GM18517 (cell line): ENCODE measurements at regions not wholly inside any gene's neighbourhood (a gene's known extent, or its start where the extent isn't known, plus 50 kb on each side); places are given as distances from the start of the nearest gene placed in this dataset.
A peak's percentile ranks its signal among the peaks of the same experiment; 100 is the strongest.
"Not testable (repeated sequence)": the region's sequence is repeated elsewhere in the genome, so short reads cannot be mapped to it uniquely, and the experiment has no call there.

Experiments
- ATAC-seq: cut with Tn5 transposase; IDR thresholded peaks from one replicate; pipeline ENCODE4 v1.9.1; 2021; ENCODE audit warnings: mild to moderate bottlenecking, moderate library complexity; ENCODE audit not compliant: unreplicated experiment

DNA sequence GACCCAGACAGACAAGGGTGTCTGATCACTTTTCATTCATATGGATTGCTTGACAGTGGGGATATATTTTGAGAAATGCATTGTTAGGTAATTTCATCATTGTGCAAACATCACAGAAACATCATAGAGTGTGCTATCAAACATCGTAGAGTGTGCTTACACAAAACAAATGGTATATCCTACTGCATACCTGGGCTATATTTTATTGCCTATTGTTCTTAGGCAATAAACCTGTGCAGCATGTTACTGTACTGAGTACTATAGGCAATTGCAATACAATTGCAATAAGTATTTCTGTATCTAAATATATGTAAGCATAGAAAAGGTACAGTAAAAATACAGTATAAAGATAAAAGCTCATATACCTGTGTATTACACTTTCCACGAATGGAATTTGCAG lies 319.1 kb downstream of the KIF20B start:
- no peak for ATAC-seq

DNA sequence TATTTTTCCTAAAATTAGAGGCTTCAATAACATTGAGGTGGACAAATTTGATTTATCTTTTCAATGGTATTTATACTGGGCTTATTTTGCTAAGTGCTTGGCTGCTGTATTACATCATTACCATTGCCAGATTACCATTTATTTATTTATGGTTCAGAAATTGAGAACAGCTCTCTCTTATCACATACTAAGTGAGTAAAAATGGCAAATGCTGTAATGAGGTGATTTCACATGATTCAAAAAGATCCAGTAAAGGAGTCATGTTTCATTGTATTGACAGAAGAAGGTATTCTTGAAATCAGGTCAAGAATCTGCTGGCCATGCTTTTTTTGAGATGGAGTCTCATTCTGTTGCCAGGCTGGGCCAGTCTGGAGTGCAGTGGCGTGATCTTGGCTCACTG lies 322.6 kb downstream of the KIF20B start:
- no peak for ATAC-seq

DNA sequence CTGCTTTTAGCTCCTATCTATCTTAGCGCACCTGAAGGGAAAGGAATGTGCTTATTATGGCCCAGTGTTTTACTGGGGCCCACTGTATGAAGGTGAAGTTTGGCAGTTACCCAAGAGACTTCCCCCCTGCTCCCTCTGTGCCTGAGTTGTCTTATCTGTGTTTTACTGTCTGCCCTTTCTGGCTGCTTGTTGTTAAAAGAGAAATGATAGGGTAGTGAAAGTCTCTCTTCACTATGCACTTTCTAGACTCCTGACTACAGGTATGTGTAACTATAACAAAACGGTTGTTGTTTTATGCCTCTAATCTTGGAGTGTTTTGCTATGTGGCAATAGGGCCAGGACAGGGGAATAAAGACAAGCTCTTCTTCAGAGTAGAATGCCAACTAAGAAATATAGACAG lies 326.9 kb downstream of the KIF20B start:
- ATAC-seq: no peak

DNA sequence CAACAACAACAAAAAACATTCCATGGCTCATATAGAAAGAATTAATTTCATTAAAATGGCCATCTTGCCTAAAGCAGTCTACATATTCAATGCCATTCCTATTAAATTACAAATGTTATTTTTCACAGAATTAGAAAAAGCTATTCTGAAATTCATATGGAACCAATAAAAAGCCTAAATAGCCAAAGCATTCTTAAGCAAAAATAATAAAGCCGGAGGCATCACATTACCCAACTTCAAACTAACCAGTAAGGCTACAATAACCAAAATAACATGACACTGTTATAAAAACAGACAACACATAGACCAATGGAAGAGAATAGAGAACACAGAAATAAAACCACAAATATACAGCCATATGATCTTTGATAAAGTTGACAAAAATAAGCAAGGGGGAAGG lies 330.4 kb downstream of the KIF20B start:
- no peak for ATAC-seq

GRCh38 chr10:90032519-90032918 lies 331.1 kb downstream of the KIF20B start:
- ATAC-seq: no peak

DNA sequence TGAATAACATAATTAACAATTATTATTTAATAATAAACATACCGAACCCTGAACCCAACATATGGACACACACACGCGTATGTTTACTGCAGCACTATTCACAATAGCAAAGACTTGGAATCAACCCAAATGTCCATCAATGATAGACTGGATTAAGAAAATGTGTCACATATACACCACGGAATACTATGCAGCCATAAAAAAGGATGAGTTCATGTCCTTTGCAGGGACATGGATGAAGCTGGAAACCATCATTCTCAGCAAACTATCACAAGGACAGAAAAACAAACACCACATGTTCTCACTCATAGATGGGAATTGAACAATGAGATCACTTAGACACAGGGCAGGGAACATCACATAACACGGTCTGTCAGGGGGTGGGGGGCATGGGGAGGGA lies 333.5 kb downstream of the KIF20B start:
- ATAC-seq: not testable (repeated sequence)

DNA sequence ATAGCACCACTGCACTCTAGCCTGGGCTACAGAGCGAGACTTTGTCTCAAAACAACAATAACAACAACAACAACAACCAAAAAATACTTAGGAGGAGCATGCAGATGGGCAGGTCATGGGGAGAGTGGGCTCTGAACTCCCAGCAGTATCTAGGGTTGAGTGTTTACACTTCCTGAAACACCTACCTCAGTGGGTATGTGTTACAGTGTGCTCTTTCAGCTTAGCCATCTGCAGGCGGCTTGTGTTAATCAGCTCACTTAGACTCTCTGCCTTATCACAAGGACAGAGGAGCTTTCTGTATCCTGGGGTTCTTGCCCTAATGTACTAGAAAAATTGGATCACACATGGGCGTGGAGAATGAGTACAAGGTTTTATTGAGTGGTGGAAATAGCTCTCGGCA lies 340.2 kb downstream of the KIF20B start:
- ATAC-seq: no peak

DNA sequence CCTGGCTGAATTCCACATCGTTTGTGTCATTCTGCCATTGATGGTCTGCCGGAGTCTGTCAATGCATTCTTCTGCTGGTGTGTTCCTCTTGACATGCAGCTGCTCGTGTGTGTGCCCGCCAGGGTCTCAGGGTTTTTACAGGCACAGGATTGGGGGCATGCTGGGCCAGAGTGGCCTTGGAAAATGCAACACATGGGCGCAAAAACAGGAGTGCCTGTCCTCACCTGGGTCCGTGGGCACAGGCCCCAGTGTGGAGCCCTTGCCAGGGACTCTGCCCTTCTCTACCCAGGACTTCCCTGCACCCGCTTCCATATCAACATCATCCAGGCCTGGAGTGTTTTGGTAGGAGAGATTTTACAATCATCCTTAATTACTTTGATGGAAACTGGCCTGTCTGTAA lies 340.7 kb downstream of the KIF20B start:
- ATAC-seq: no peak

DNA sequence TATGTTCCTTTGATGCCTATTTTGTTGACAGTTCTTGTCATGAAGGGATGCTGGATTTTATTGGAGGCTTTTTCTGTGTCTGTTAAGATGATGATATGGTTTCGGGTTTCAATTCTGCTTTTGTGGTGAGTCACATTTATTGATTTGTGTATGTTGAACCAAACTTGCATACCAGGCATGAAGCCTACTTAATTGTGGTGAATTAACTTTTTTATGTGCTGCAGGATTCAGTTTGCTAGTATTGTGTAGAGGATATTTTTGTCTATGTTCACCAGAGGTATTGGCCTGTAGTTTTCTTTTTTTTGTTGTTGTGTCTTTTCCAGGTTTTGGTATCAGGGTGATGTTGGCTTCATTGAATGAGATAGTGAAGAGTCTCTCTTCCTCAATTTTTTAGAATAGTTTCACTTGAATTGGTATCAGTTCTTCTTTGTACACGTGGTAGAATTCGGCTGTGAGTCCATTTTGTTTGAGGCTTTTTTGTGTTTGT lies 345.9 kb downstream of the KIF20B start:
- ATAC-seq: peak; percentile 92

GRCh38 chr10:90051053-90051452 lies 349.7 kb downstream of the KIF20B start:
- ATAC-seq: no peak

DNA sequence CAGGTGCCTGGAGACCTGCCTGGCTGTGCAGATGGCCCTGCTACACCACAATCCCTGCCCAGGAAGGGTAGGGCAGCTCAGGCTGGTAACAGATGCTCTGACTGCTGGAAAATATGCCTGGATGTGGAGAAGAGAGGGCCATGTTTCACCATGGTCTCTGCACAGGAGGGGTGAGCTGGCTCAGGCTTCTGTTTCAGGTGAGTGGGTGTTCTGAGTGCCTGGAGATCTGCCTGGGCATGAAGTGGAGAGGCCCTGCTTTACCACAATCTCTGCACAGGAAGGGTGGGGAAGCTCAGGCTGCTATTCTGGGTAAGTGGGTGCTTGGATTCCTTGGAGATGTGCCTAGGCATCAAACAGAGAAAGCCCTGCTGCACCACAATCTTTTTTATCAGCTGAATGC lies 350.1 kb downstream of the KIF20B start:
- ATAC-seq: peak; percentile 31

GRCh38 chr10:90062786-90063185 lies 361.4 kb downstream of the KIF20B start:
- ATAC-seq: no peak

DNA sequence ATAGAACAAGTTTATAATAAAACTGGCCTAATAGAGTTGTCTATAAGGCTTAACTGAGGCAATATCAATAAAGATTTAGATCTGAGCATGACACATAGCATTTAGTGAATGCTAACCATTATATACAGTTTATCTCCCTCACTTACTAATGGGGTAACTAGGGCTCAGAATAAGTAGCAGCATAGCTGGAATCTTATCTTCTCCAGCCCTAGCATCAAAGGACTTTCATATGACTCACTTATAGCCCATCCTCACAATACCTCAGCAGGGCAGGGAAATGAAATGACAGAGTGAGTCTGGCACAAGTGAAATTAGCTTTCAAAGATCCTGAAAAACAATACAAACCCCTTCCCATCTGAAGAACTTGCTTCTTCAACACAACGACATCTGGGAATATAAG lies 362.9 kb downstream of the KIF20B start:
- ATAC-seq: no peak

DNA sequence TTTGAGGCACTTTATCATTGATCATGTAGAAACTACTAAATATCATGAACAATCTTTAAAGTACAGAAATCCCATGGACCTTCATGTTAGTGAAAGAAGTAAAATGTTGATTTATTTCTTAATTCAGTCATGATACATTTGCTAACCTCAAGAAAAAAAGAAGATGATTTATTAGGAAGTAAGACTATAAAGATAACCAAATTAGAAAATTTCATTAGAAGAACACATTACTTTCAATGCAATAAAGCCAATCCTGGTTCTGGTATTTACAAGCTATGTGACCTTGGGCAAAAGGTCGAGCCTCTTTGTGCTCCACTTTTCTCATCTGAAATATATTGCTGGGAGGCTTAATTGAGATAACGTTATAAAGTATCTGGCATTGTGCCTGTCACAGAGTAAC lies 365.0 kb downstream of the KIF20B start:
- no peak for ATAC-seq

DNA sequence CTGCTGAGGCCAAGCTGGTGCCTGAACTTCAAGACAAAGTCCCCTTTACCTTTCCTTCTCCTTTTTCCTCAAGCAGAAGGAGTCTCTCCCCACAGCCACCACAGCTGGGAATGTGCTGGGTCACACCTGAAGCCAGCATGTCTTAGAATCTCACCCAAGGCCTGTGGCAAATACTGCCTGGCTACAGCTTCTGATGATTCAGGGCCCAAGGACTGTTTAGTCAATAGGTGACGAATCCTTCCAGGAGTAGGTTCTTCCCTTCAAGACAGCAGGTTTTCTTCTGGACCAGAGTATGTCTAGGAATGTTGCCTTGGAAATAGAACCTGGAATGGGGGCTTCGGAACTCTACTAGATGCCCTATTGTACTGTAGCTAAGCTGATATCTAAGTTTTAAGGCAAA lies 374.6 kb downstream of the KIF20B start:
- ATAC-seq: no peak

GRCh38 chr10:90079819-90080218 lies 378.4 kb downstream of the KIF20B start:
- no peak for ATAC-seq

DNA sequence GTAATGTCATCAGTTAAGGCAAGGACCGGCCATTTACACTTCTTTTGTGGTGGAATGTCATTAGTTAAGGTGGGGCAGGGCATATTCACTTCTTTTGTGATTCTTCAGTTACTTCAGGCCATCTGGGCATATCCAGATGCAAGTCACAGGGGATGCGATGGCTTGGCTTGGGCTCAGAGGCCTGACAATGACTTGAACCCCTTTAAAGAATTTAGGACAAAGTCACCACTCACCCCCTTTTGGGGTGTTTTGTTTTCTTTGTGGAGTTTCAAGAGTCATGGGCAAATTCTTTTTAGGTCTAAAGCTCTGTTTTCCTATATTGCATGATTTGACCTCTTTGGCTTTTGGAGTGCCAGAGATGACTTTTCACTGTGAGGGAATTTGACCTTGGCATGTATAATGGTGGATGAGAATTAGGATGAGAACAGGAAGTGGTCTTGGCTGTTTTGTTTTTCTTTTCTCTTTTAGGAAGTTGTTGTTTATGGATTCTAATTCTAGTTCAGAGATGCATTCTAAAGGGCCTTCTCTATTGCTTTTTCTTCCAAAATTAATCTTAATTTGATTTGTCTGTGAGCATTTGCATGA lies 385.3 kb downstream of the KIF20B start:
- not testable (repeated sequence) for ATAC-seq

GRCh38 chr10:90087197-90088023 lies 386.0 kb downstream of the KIF20B start:
- peak; percentile 93 for ATAC-seq

DNA sequence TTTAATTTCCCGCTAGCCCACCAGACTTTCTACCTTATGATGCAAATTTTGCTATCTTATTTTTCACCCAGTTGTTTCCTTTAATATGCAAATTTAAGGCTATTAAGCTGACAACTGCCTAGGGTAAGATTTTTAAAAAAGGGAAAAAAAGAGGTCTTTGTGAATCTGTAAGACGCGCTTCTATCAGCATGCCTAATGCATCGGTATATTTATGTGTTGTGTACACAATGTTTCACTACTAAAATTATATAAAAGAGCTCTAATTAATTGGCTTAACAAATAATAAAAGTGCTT lies 386.6 kb downstream of the KIF20B start:
- ATAC-seq: no peak

DNA sequence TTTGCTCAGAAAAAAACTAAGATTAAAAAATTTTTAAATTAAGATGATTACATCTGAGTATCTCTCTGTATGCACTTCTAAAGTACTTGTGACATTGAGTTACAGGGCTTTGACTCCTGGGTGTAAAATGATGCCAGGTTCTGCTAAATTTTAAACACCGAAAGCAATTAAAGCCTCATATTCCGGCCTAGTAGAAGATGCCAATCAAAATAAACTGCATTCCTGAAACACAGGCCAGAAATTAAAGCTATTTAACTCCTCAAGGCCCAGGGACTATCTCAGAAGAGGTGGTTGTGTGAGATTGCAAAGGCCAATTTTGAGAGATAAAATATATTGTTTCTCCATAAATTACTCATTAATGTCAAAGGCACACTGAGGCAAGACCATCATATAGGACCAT lies 388.3 kb downstream of the KIF20B start:
- ATAC-seq: no peak

- ATAC-seq: no peak
Observed at GRCh38 chr10:90096196-90096595, 394.8 kb downstream of the KIF20B start.

- ATAC-seq: not testable (repeated sequence)
Observed at GRCh38 chr10:90107581-90107980, 406.2 kb downstream of the KIF20B start.

GRCh38 chr10:90111671-90112070 lies 410.3 kb downstream of the KIF20B start:
- ATAC-seq: no peak
